ENCODE measurements at regions not wholly inside any gene's neighbourhood (a gene's known extent, or its start where the extent isn't known, plus 50 kb on each side); places are given as distances from the start of the nearest gene placed in this dataset.

DNA sequence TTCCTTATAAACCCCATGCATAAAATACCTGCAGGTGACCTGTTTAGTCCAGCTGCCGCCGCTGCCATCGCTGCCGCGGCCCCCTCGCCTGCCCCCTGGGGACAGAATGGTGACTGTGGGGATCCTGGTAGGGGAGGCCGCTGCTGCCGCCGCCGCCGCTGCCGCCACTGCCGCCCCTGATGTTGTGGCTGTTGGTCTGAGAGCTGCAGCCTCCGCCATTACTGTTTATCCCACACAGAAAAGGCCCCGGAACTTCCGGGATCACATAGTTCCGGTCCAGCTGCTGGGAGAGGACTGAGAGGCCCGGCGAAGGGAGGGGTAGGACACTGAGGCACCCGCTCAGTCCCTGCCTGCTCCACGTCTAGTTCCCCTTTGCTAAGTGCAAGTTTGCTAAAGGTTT is 244.9 kb downstream of the C12orf50 start:
- TF ChIP-seq, protein P1, sequence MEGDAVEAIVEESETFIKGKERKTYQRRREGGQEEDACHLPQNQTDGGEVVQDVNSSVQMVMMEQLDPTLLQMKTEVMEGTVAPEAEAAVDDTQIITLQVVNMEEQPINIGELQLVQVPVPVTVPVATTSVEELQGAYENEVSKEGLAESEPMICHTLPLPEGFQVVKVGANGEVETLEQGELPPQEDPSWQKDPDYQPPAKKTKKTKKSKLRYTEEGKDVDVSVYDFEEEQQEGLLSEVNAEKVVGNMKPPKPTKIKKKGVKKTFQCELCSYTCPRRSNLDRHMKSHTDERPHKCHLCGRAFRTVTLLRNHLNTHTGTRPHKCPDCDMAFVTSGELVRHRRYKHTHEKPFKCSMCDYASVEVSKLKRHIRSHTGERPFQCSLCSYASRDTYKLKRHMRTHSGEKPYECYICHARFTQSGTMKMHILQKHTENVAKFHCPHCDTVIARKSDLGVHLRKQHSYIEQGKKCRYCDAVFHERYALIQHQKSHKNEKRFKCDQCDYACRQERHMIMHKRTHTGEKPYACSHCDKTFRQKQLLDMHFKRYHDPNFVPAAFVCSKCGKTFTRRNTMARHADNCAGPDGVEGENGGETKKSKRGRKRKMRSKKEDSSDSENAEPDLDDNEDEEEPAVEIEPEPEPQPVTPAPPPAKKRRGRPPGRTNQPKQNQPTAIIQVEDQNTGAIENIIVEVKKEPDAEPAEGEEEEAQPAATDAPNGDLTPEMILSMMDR (IDR thresholded peaks at IDR 0.05), result no peak
- no peak for TF ChIP-seq POLR2A (IDR thresholded peaks at IDR 0.05)
